OCI-LY1 (cell line): ENCODE measurements at regions not wholly inside any gene's neighbourhood (a gene's known extent, or its start where the extent isn't known, plus 50 kb on each side); places are given as distances from the start of the nearest gene placed in this dataset.

Experiments used
- EZH2 ChIP-seq: fragments of 200-600 bp; sonication (generic), shearing (Covaris generic); IDR thresholded peaks from 2 replicates; pipeline ENCODE4 v1.8.0; 2017; ENCODE audit warnings: borderline replicate concordance, mixed run types, mild to moderate bottlenecking, antibody characterized with exemption, low read length, moderate library complexity, mixed read lengths
- TF ChIP-seq, protein P1 (sequence below): fragments of 200-600 bp; sonication (generic), shearing (Covaris generic); IDR thresholded peaks from 2 replicates; pipeline ENCODE4 v1.5.1; 2017; ENCODE audit warnings: mild to moderate bottlenecking, antibody characterized with exemption, low read length, moderate library complexity, mixed read lengths

- TF ChIP-seq, protein P1, sequence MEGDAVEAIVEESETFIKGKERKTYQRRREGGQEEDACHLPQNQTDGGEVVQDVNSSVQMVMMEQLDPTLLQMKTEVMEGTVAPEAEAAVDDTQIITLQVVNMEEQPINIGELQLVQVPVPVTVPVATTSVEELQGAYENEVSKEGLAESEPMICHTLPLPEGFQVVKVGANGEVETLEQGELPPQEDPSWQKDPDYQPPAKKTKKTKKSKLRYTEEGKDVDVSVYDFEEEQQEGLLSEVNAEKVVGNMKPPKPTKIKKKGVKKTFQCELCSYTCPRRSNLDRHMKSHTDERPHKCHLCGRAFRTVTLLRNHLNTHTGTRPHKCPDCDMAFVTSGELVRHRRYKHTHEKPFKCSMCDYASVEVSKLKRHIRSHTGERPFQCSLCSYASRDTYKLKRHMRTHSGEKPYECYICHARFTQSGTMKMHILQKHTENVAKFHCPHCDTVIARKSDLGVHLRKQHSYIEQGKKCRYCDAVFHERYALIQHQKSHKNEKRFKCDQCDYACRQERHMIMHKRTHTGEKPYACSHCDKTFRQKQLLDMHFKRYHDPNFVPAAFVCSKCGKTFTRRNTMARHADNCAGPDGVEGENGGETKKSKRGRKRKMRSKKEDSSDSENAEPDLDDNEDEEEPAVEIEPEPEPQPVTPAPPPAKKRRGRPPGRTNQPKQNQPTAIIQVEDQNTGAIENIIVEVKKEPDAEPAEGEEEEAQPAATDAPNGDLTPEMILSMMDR: no peak
- TF ChIP-seq EZH2: no peak
Measured at GRCh38 chr16:54875443-54875842, 55.2 kb upstream of the IRX5 start.
